HUES48 (cell line): ENCODE measurements at regions not wholly inside any gene's neighbourhood (a gene's known extent, or its start where the extent isn't known, plus 50 kb on each side); places are given as distances from the start of the nearest gene placed in this dataset.

ENCODE experiments used
- H3K27ac ChIP-seq: one replicate; pipeline ENCODE4 v1.7.0; 2013; ENCODE audit warnings: low read depth, low read length, inconsistent platforms
- H3K27me3 ChIP-seq: 2 replicates; pipeline ENCODE4 v1.6.1; 2013; ENCODE audit warnings: mild to moderate bottlenecking, low read length; ENCODE audit not compliant: control insufficient read depth, insufficient read depth
- H3K36me3 ChIP-seq: 2 replicates; pipeline ENCODE4 v1.6.1; 2013; ENCODE audit warnings: low read length; ENCODE audit not compliant: control insufficient read depth, insufficient read depth
- H3K4me1 ChIP-seq: 2 replicates; pipeline ENCODE4 v1.6.1; 2013; ENCODE audit warnings: mild to moderate bottlenecking, low read length; ENCODE audit not compliant: control insufficient read depth, insufficient read depth
- H3K4me3 ChIP-seq: 2 replicates; pipeline ENCODE4 v1.5.1; 2013; ENCODE audit warnings: mild to moderate bottlenecking, low read depth, low read length
- H3K9ac ChIP-seq: 2 replicates; pipeline ENCODE4 v1.6.1; 2013; ENCODE audit warnings: mild to moderate bottlenecking, low read depth, low read length, moderate library complexity
- H3K9me3 ChIP-seq: 2 replicates; pipeline ENCODE4 v1.6.1; 2013; ENCODE audit warnings: low read length; ENCODE audit not compliant: control insufficient read depth, insufficient read depth

DNA sequence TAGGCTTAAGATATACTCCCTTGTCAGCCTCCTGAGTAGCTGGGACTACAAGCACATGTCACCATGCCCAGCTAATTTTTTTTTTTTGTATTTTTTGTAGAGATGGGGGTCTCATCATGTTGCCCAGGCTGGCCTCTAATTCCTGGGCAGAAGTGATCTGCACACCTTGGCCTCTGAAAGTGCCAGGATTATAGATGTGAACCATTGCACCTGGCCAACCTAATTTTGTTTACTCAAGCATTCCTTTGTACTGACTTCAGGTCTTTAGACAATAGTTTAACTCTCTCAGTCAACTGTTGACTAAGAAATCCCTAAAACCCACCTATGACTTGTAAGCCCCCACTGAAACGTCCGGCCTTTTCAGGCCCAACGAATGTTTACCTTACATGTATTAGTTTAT, 628.3 kb upstream of the CDH8 start:
- Histone ChIP-seq H3K27ac (peak overlapping the region; percentile 79), H3K4me3 (no peak overlapping the region), H3K27me3 (no peaks in the 10 kb centered on the region), H3K9me3 (peaks cover 7% of the 10 kb centered on the region; the same call in 1 of the 2 replicates), H3K36me3 (no peaks in the 10 kb centered on the region), H3K4me1 (peaks cover 17% of the 10 kb centered on the region), H3K9ac (no peak overlapping the region)

DNA sequence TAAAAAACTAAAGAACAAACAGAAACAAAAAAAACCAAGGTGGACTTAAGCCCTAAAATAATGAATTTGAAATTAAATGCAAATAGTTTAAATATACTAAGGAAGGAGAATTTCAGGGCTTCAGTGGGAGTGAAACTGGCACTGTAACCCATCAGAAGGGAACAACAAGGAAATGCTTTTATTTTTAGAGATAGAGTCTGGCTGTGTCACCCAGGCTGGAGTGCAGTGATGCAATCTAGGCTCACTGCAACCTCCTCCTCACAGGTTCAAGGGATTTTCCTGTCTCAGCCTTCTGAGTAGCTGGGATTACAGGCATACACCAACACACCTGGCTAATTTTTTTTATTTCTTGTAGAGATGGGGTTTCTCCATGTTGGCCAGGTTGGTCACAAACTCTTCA, 625.2 kb upstream of the CDH8 start:
- H3K9ac ChIP-seq, result no peak overlapping the region
- H3K27me3 ChIP-seq, result no peaks in the 10 kb centered on the region
- H3K4me3 ChIP-seq, result no peak overlapping the region
- no peak overlapping the region for H3K27ac ChIP-seq
- H3K4me1 ChIP-seq, result peaks cover 17% of the 10 kb centered on the region
- H3K9me3 ChIP-seq, result peaks cover 4% of the 10 kb centered on the region; the same call in 1 of the 2 replicates
- H3K36me3 ChIP-seq, result no peaks in the 10 kb centered on the region

DNA sequence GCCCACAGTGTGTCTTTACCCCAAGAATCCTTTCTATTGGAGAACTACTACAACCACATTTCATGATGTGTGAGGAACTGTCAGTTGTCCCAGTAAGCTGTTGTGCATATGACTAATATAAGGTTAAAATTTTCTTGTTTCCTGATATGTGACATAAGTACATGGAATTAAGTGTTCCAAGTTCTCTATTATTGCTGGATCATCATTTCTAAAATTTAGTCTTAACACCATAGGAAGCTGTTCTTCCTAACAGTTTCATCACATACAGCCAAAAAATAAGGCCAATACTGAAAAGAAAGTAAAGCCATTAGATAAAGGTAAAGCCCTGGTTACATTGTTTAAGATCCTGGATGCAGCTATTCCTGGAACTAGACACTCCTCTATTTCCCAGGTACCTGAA, 620.9 kb upstream of the CDH8 start:
- Histone ChIP-seq H3K27ac (no peak overlapping the region), H3K9me3 (no peaks in the 10 kb centered on the region), H3K27me3 (no peaks in the 10 kb centered on the region), H3K4me1 (no peaks in the 10 kb centered on the region), H3K36me3 (no peaks in the 10 kb centered on the region), H3K9ac (no peak overlapping the region), H3K4me3 (no peak overlapping the region)

DNA sequence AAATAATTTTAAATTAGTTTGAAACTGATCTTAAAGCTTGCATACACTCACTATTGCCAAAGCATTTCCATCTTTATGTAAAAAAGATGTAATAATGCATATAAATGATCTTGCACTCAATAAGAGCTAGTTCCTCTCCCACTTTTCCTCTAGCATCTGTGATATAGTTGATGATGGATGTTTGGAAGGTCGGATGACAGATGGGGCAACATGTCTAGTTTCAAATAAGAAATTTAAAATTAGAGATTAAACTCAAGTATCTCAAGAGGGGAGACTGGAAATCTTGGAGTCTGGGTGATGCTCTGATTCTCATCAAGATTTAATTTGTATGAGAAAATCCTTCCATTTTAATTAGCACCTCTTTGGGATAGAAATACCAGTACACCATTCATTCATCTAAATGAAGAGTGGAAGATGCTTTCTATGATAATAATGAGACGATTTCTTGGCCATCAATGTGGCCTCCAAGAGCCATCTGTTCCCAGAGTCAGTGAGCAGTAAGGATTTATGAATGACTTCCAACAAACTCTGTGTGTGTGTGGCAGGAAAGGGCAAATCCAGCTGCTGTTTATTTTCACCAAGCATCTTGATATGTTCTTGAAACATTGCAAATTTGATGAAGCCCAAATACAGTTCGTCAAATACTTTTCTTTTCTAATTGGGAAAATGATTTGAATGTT, 616.3 kb upstream of the CDH8 start:
- no peak overlapping the region for H3K4me3 ChIP-seq

DNA sequence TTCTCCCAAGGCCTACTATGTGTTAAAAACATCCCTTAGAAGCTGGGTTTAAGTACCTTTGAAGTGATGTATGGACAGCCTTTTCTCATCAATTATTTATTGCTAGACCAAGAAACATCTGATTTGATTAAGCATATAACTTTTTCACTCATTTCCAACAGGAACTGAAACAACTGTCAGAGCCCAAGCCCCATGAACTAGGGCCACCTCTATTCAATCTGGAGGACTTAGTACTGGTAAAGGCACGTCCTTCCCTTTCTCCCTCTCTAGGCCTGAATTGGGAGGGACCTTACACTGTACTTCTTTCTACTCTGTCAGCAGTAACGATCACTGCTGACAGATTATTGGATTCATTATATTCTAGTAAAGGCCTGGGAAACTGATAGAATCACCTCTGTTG, 612.0 kb upstream of the CDH8 start:
- H3K27me3 ChIP-seq, result no peaks in the 10 kb centered on the region
- H3K36me3 ChIP-seq, result no peaks in the 10 kb centered on the region
- no peak overlapping the region for H3K27ac ChIP-seq
- no peak overlapping the region for H3K9ac ChIP-seq
- no peaks in the 10 kb centered on the region for H3K4me1 ChIP-seq
- H3K4me3 ChIP-seq, result no peak overlapping the region
- H3K9me3 ChIP-seq, result peaks cover 43% of the 10 kb centered on the region

More for the DNA sequence above, 616.3 kb upstream of the CDH8 start:
- Histone ChIP-seq H3K27ac (no peak overlapping the region), H3K9ac (no peak overlapping the region), H3K4me1 (no peaks in the 10 kb centered on the region), H3K27me3 (no peaks in the 10 kb centered on the region), H3K36me3 (no peaks in the 10 kb centered on the region), H3K9me3 (peaks cover 11% of the 10 kb centered on the region)

DNA sequence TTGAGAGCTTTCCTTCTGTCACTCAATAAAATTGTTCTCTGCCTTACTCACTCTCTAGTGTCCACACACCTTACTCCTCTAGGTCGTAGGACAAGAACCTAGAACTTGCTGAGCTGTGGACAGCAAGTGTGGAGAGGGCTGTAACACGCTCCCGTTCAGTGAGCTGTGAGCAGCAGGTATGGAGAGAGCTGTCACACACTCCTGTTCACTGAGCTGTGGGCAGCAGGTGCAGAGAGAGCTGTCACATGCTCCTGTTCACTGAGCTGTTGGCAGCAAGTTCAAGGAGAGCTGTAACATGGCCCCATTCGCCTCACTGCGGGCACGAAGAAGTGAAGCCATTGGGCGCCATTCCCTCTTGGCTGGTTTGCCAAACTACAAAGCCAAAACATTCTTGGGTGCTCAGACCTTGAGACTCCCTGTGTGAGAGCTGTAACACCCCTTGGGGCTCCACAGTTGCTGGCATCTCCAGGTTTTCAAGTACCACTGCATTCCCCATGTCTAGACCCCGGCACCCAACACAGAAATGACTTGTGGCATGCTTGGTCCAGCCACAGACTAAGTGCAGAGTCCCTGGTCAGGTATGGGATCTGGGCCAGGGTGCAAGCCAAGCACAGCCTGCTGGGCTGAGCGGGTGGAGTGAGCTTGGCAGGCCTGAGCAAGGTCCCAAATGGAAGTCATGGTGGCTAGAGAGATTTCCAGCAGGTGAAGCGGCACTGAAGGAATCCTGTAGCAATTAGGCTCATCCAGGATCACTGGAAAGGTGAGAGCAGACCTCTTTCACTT, 608.0 kb upstream of the CDH8 start:
- H3K9ac ChIP-seq, result no peak overlapping the region
- H3K4me1 ChIP-seq, result no peaks in the 10 kb centered on the region
- H3K9me3 ChIP-seq, result peaks cover 38% of the 10 kb centered on the region
- H3K27me3 ChIP-seq, result no peaks in the 10 kb centered on the region
- H3K27ac ChIP-seq, result no peak overlapping the region
- no peaks in the 10 kb centered on the region for H3K36me3 ChIP-seq
- no peak overlapping the region for H3K4me3 ChIP-seq

DNA sequence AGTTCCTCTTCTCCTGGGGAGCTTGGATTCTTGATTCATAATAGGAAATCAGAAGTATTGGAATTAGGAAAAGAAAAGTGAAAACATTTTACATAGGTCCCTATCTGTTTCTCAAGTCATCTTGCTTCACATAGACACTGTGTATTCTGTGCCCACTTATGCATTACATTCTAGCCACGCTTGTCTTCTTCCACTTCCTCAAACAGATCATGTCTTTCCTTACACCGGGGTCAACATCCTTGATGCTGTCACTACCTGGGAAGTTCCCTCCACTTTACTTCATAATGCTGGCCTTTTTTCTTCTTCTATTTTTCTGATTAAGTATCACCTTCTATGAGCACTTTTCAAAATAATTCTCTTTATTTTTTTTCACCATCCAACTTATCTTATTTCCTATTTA, 606.4 kb upstream of the CDH8 start:
- Histone ChIP-seq H3K27me3 (no peaks in the 10 kb centered on the region), H3K27ac (no peak overlapping the region), H3K36me3 (no peaks in the 10 kb centered on the region), H3K9me3 (peaks cover 32% of the 10 kb centered on the region), H3K4me3 (no peak overlapping the region), H3K9ac (no peak overlapping the region), H3K4me1 (no peaks in the 10 kb centered on the region)

DNA sequence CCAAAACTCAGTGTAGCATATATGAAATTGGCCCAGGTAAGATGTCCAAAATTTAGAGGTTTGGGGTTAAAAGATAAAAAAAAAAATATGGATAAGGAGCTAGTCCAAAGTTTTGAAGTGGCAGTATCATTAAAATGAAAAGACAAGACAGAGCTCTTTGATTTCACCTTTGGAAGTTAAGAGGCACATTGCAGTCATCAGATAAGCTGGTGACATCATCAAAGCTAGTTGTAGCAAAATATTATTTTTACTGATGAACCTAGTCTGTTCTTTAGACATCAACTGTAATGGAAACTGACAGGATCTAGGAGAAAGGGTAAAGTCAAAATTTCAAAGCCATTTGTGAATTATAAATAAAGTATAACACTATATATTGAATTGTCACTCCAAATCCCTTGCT, 603.7 kb upstream of the CDH8 start:
- H3K27ac ChIP-seq, result no peak overlapping the region

DNA sequence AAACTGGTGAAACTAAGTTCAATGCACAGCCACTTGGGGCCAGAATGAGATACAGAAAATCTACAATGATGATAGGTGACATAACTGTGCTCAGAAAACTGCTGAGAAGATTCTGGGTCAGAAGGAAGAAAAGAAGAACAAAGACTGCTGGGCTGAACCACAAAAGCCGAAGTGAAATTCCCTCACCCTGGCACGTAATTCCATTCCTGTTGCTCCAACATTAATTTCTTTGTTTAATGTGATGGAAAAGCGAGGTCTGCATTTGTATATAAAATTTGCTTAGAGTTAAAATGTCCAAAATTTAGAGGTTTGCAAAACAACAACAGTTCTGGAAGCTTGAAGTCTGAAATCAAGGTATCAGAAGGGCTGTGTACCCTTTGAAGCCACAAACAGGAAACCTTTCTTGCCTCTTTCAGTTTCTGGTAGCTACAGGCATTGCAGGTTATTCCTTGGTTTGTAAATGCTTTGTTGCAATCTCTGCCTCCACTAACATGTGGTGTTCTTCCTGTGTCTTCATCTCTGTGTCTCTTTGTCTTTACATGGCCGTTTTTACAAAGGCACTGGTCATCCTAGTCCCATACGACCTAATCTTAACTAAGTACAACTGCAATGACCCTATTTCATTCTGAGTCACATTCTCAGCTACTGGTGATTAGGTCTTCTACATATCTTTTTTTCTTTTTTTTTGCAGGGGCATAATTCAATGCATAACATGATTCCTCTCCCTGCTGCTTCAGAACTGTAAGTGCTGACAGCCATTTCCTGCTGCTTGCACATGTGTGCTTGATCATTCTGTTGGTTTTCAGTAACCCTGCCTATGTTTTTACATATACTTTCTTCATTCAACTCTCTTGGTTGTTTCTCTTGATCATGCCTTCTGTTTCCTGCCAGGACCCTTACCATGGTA, 603.0 kb upstream of the CDH8 start:
- Histone ChIP-seq H3K36me3 (no peaks in the 10 kb centered on the region), H3K9me3 (peaks cover 4% of the 10 kb centered on the region), H3K27ac (no peak overlapping the region), H3K4me1 (no peaks in the 10 kb centered on the region), H3K9ac (no peak overlapping the region), H3K27me3 (no peaks in the 10 kb centered on the region), H3K4me3 (no peak overlapping the region)

More for the DNA sequence above, 603.7 kb upstream of the CDH8 start:
- peaks cover 7% of the 10 kb centered on the region for H3K9me3 ChIP-seq
- no peaks in the 10 kb centered on the region for H3K4me1 ChIP-seq
- H3K9ac ChIP-seq, result no peak overlapping the region
- H3K27me3 ChIP-seq, result no peaks in the 10 kb centered on the region
- no peak overlapping the region for H3K4me3 ChIP-seq
- H3K36me3 ChIP-seq, result no peaks in the 10 kb centered on the region

DNA sequence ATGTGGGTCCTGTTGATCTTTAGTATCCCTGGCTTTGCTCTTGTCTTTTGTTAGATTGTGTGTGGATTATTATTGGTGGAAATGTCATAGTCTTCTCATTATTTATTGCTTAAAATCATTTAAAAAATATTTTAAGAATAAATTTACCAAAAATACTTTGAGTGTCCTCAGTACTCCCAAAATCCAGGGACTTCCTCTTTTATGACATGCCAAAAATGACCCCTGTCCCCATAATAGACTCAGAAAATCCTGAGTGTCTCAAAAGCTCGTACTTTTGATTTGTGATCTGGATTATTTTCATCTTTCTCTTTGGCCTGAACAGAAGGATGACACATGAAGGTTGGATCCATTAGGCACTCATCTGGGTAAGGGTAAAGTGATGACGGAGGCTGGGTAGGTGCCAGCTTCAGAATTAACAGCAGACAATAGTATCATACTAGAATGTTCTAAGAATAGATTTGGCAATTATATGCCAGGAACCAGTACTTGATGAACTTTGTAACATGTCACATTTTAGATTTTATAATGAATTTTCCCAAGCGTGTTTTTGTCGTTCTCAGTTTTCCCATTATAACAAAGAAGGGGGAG, 602.2 kb upstream of the CDH8 start:
- no peaks in the 10 kb centered on the region for H3K36me3 ChIP-seq
- no peaks in the 10 kb centered on the region for H3K27me3 ChIP-seq
- H3K27ac ChIP-seq, result no peak overlapping the region
- no peak overlapping the region for H3K9ac ChIP-seq
- no peak overlapping the region for H3K4me3 ChIP-seq
- H3K4me1 ChIP-seq, result no peaks in the 10 kb centered on the region
- no peaks in the 10 kb centered on the region for H3K9me3 ChIP-seq
